Thyroid gland (tissue), 4 donors: ENCODE measurements at regions not wholly inside any gene's neighbourhood (a gene's known extent, or its start where the extent isn't known, plus 50 kb on each side); places are given as distances from the start of the nearest gene placed in this dataset.

ENCODE experiments used
- CTCF ChIP-seq, 6 experiments: fragments of 200-600 bp in 3 of 6; fragments of 450-650 bp in 3 of 6; sonication (generic) in 3 of 6; IDR thresholded peaks; one replicate each; pipeline ENCODE4 v1.5.1; 2016 to 2019; ENCODE audit warnings: antibody characterized with exemption in 6 of 6, mild to moderate bottlenecking in 2 of 6, inconsistent platforms in 1 of 6, moderate library complexity in 1 of 6
- POLR2A ChIP-seq, 2 donors: fragments of 450-650 bp; IDR thresholded peaks; one replicate each; pipeline ENCODE4 v1.6.1; 2017; ENCODE audit warnings: antibody characterized with exemption in 2 of 2, mild to moderate bottlenecking in 2 of 2, moderate library complexity in 1 of 2

- TF ChIP-seq CTCF (IDR thresholded peaks at IDR 0.05) (no peak), POLR2A (IDR thresholded peaks at IDR 0.05) (no peak)
Observed at GRCh38 chr13:21825801-21826200, 154.9 kb downstream of the FGF9 start.
